ENCODE measurements at regions not wholly inside any gene's neighbourhood (a gene's known extent, or its start where the extent isn't known, plus 50 kb on each side); places are given as distances from the start of the nearest gene placed in this dataset.

GRCh38 chr7:91514591-91514990, 250.4 kb downstream of the FZD1 start:
- TF ChIP-seq EZH2phosphoT487 (IDR thresholded peaks at IDR 0.05; ENCODE audit: borderline replicate concordance) (no peak), RAD21 (IDR thresholded peaks at IDR 0.05; ENCODE audit: low read depth) (no peak), YY1 (IDR thresholded peaks at IDR 0.05; ENCODE audit: extremely low read depth, insufficient replicate concordance, low read depth, low read length) (no peak), CTCF (IDR thresholded peaks at IDR 0.05 in 2 of 3, conservative IDR thresholded peaks at IDR 0.05 in 1 of 3; ENCODE audit: borderline replicate concordance in 1 of 3, insufficient read depth in 1 of 3, low read depth in 2 of 3, low read length in 2 of 3) (no peak)
